ENCODE measurements at regions not wholly inside any gene's neighbourhood (a gene's known extent, or its start where the extent isn't known, plus 50 kb on each side); places are given as distances from the start of the nearest gene placed in this dataset.

- no peak for TF ChIP-seq CHD2 (IDR thresholded peaks at IDR 0.05; ENCODE audit: low read length, partially characterized antibody)
- no peak for TF ChIP-seq CTCF (IDR thresholded peaks at IDR 0.05)
- no peak for TF ChIP-seq SIN3A (IDR thresholded peaks at IDR 0.05; ENCODE audit: borderline replicate concordance, low read depth, low read length)
- no peak for TF ChIP-seq TAF1 (IDR thresholded peaks at IDR 0.05; ENCODE audit: borderline replicate concordance, low read depth, low read length)
- TF ChIP-seq EP300 (IDR thresholded peaks at IDR 0.05; ENCODE audit: borderline replicate concordance in 1 of 2, low read depth in 1 of 2, low read length in 1 of 2), result no peak
- no peak for TF ChIP-seq EZH2phosphoT487 (IDR thresholded peaks at IDR 0.05; ENCODE audit: borderline replicate concordance, low read depth)
- TF ChIP-seq POLR2AphosphoS5 (IDR thresholded peaks at IDR 0.05; ENCODE audit: low read depth, low read length), result no peak
- no peak for TF ChIP-seq JUND (IDR thresholded peaks at IDR 0.05)
Observed at GRCh38 chr6:44062105-44062770, 65.0 kb downstream of the MRPL14 start.

Measured in SK-N-SH (cell line).